Thoracic aorta (tissue), 2 donors: ENCODE measurements at regions not wholly inside any gene's neighbourhood (a gene's known extent, or its start where the extent isn't known, plus 50 kb on each side); places are given as distances from the start of the nearest gene placed in this dataset.

Source experiments
- ATAC-seq: fragments of 150-250 bp; one replicate; pipeline ENCODE4 v1.8.0; 2017; ENCODE audit warnings: low read depth; ENCODE audit not compliant: insufficient number of reproducible peaks, low FRiP score
- DNase-seq: peaks from one replicate; pipeline ENCODE4 v3.0.0-alpha.2; 2020; ENCODE audit warnings: low spot score
- H3K27ac ChIP-seq, 2 donors: fragments of 200-600 bp; sonication (generic); 1 replicate in 1 of 2; 2 replicates in 1 of 2; pipeline ENCODE4 v1.5.1; 2016; ENCODE audit warnings: mild to moderate bottlenecking in 2 of 2, moderate library complexity in 2 of 2
- H3K27me3 ChIP-seq: fragments of 200-600 bp; sonication (generic); replicated peaks from 2 replicates; pipeline ENCODE4 v1.6.0; 2016; ENCODE audit warnings: mild to moderate bottlenecking; ENCODE audit not compliant: insufficient read depth
- H3K36me3 ChIP-seq: fragments of 200-600 bp; sonication (generic); one replicate; pipeline ENCODE4 v1.5.1; 2016
- H3K4me1 ChIP-seq, 2 donors: fragments of 200-600 bp; sonication (generic); 1 replicate in 1 of 2; 2 replicates in 1 of 2; pipeline versions ENCODE4 v1.5.1 to v1.6.0; 2016; ENCODE audit warnings: low read depth in 2 of 2, mild to moderate bottlenecking in 1 of 2; ENCODE audit not compliant: control insufficient read depth in 1 of 2
- H3K4me3 ChIP-seq: fragments of 200-600 bp; sonication (generic); 2 replicates; pipeline ENCODE4 v1.5.1; 2016; ENCODE audit warnings: mild to moderate bottlenecking
- H3K9me3 ChIP-seq: fragments of 200-600 bp; sonication (generic); 2 replicates; pipeline ENCODE4 v1.5.1; 2016
- CTCF ChIP-seq: fragments of 200-600 bp; sonication (generic); IDR thresholded peaks from one replicate; pipeline ENCODE4 v1.5.1; 2019; ENCODE audit warnings: antibody characterized with exemption

- H3K27ac ChIP-seq: no peak overlapping the region
- H3K4me1 ChIP-seq: no peaks in the 10 kb centered on the region
- no peak for ATAC-seq
- no peaks in the 10 kb centered on the region for H3K9me3 ChIP-seq
- no peaks in the 10 kb centered on the region for H3K27me3 ChIP-seq
- no peak for TF ChIP-seq CTCF
- H3K36me3 ChIP-seq: no peaks in the 10 kb centered on the region
- H3K4me3 ChIP-seq: no peak overlapping the region
- DNase-seq: no peak
Observed at GRCh38 chr5:14988223-14988622, 116.6 kb upstream of the ANKH start.

- Histone ChIP-seq H3K4me3 (no peak overlapping the region), H3K4me1 (no peaks in the 10 kb centered on the region), H3K36me3 (no peaks in the 10 kb centered on the region), H3K9me3 (no peaks in the 10 kb centered on the region), H3K27me3 (no peaks in the 10 kb centered on the region), H3K27ac (no peak overlapping the region)
- ATAC-seq (no peak), DNase-seq (no peak)
- TF ChIP-seq CTCF: no peak
Observed at GRCh38 chr5:14986413-14986812, 114.8 kb upstream of the ANKH start.

- Histone ChIP-seq H3K4me1 (no peaks in the 10 kb centered on the region), H3K9me3 (no peaks in the 10 kb centered on the region), H3K36me3 (no peaks in the 10 kb centered on the region), H3K27me3 (no peaks in the 10 kb centered on the region), H3K4me3 (no peak overlapping the region), H3K27ac (no peak overlapping the region)
- ATAC-seq: no peak
- DNase-seq: no peak
- TF ChIP-seq CTCF: no peak
Observed at GRCh38 chr5:14983666-14984441, 112.3 kb upstream of the ANKH start.

- Histone ChIP-seq H3K27me3 (no peaks in the 10 kb centered on the region), H3K36me3 (no peaks in the 10 kb centered on the region), H3K9me3 (no peaks in the 10 kb centered on the region), H3K4me1 (no peaks in the 10 kb centered on the region), H3K4me3 (no peak overlapping the region), H3K27ac (no peak overlapping the region)
- TF ChIP-seq CTCF: no peak
- ATAC-seq (no peak), DNase-seq (no peak)
Observed at GRCh38 chr5:14980698-14981097, 109.1 kb upstream of the ANKH start.

GRCh38 chr5:14977058-14977685, 105.6 kb upstream of the ANKH start:
- no peaks in the 10 kb centered on the region for H3K27me3 ChIP-seq
- H3K27ac ChIP-seq: no peak overlapping the region
- TF ChIP-seq CTCF: no peak
- no peak for ATAC-seq
- no peak overlapping the region for H3K4me3 ChIP-seq
- no peaks in the 10 kb centered on the region for H3K4me1 ChIP-seq
- DNase-seq: no peak
- no peaks in the 10 kb centered on the region for H3K36me3 ChIP-seq
- H3K9me3 ChIP-seq: no peaks in the 10 kb centered on the region
